ENCODE measurements at regions not wholly inside any gene's neighbourhood (a gene's known extent, or its start where the extent isn't known, plus 50 kb on each side); places are given as distances from the start of the nearest gene placed in this dataset.

GRCh38 chr12:43090981-43091380 lies 461.0 kb downstream of the ADAMTS20 start:
- H3K4me3 ChIP-seq (ENCODE audit: control insufficient read depth, low read depth, low read length), result no peak overlapping the region
- TF ChIP-seq CTCF (conservative IDR thresholded peaks at IDR 0.05; ENCODE audit: control insufficient read depth, insufficient read depth, low read depth, low read length), result no peak
- no peak for DNase-seq (ENCODE audit: low read depth)

DNA sequence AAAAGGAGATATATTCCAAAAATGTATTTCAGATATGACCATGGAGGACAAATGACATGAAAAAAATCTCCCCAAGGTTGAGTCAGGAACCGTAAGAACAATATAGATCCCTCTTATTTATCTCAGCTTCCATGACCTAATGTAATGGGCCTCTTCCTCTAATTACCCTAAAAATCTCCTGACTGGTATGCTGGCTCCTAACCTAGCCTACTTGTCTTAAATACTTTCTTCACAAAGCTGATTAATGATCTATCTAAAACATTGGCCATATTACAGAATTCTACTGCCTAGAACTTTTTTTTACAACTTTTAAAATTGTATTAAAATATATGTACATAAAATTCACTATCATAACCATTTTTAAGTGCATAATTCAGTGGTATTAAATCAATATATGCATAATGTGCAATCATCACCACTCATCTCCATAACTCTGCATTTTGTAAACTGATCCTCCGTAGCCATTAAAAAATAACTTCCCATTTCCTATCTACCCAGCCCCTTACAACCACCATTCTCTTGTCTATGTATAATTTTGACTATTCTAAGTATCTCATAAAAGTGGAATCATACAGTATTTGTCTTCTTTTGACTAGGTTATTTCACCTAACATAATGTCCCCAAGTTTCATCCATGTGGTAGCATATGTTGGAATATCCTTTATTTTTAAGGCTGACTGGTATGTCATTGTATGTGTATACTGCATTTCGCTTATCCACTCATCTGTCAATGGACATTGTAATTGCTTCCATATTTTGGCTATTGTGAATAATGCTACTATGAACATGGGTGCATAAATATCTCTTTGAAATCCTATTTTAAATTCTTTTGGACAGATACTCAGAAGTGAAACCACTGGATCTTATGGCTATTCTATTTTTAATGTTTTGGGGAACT lies 464.6 kb downstream of the ADAMTS20 start:
- no peak for DNase-seq (ENCODE audit: low read depth)
- H3K4me3 ChIP-seq (ENCODE audit: control insufficient read depth, low read depth, low read length), result no peak overlapping the region
- TF ChIP-seq CTCF (conservative IDR thresholded peaks at IDR 0.05; ENCODE audit: control insufficient read depth, insufficient read depth, low read depth, low read length), result no peak

- H3K4me3 ChIP-seq (ENCODE audit: control insufficient read depth, low read depth, low read length), result no peak overlapping the region
- no peak for TF ChIP-seq CTCF (conservative IDR thresholded peaks at IDR 0.05; ENCODE audit: control insufficient read depth, insufficient read depth, low read depth, low read length)
Measured at GRCh38 chr12:43079476-43079875, 472.5 kb downstream of the ADAMTS20 start.

GRCh38 chr12:43078976-43079375 lies 473.0 kb downstream of the ADAMTS20 start:
- H3K4me3 ChIP-seq (ENCODE audit: control insufficient read depth, low read depth, low read length), result no peak overlapping the region
- no peak for TF ChIP-seq CTCF (conservative IDR thresholded peaks at IDR 0.05; ENCODE audit: control insufficient read depth, insufficient read depth, low read depth, low read length)
- DNase-seq (ENCODE audit: low read depth), result no peak

More at GRCh38 chr12:43079476-43079875, 472.5 kb downstream of the ADAMTS20 start:
- no peak for DNase-seq (ENCODE audit: low read depth)

GRCh38 chr12:43072431-43072830 lies 479.6 kb downstream of the ADAMTS20 start:
- no peak for DNase-seq (ENCODE audit: low read depth)
- no peak overlapping the region for H3K4me3 ChIP-seq (ENCODE audit: control insufficient read depth, low read depth, low read length)
- TF ChIP-seq CTCF (conservative IDR thresholded peaks at IDR 0.05; ENCODE audit: control insufficient read depth, insufficient read depth, low read depth, low read length), result no peak

DNA sequence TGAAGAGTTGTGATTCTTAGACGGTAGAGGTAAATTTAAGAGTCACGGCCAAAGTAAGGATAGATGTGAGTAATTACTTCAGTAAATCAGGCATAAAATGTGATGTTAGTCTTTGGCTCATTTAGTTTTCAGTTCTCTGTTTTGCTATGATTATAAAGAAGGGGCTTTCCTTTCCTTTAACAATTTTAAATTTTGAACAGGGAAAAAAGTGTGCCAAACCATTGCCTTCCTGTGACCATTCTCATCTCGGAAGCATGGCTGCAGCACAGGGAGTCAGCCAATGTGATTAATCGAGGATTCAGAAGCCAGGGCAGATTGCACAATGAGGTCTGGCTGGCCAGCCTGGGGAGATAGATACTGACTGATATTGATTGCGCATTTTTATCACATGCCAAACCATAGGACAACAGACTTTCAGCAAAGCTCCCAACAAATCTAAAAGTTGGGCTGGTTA lies 480.2 kb upstream of the PRICKLE1 start:
- TF ChIP-seq CTCF (conservative IDR thresholded peaks at IDR 0.05; ENCODE audit: control insufficient read depth, insufficient read depth, low read depth, low read length), result no peak
- H3K4me3 ChIP-seq (ENCODE audit: control insufficient read depth, low read depth, low read length), result no peak overlapping the region
- peak; percentile 87 for DNase-seq (ENCODE audit: low read depth)
